A673 (cell line): ENCODE measurements at regions not wholly inside any gene's neighbourhood (a gene's known extent, or its start where the extent isn't known, plus 50 kb on each side); places are given as distances from the start of the nearest gene placed in this dataset.

ENCODE experiments used
- BruUV-seq: library from RNA; stranded (reverse); fragments of 400-500 nt; replicated peaks from 2 replicates; lab custom pipeline; 2021; lab: Mats Ljungman, UMichigan
- CTCF ChIA-PET: fragments of 300-600 bp; sonication (Branson Sonifier 250); formaldehyde crosslinking; loops from one replicate; lab custom pipeline; 2022; ENCODE audit warnings: antibody characterized with exemption; lab: Charles Lee
- POLR2A ChIA-PET: fragments of 300-600 bp; sonication (Branson Sonifier 250); formaldehyde crosslinking; loops from one replicate; lab custom pipeline; 2022; ENCODE audit warnings: antibody characterized with exemption; ENCODE audit not compliant: low non-redundant PET; lab: Charles Lee
- DNase-seq: peaks from one replicate; pipeline ENCODE4 v3.0.0-alpha.2; 2015; ENCODE audit warnings: low spot score
- H3K27ac ChIP-seq: fragments of 200-600 bp; sonication (generic); 2 replicates; pipeline ENCODE4 v1.5.1; 2016; ENCODE audit warnings: mixed run types, low read depth, mild to moderate bottlenecking, mixed read lengths, antibody characterized with exemption, low read length; ENCODE audit not compliant: poor library complexity, severe bottlenecking
- H3K27me3 ChIP-seq: fragments of 200-600 bp; sonication (generic); replicated peaks from 2 replicates; pipeline ENCODE4 v1.6.1; 2017; ENCODE audit warnings: mixed run types, low read depth, mild to moderate bottlenecking, mixed read lengths, antibody characterized with exemption, low read length; ENCODE audit not compliant: insufficient read depth, poor library complexity
- H3K36me3 ChIP-seq: fragments of 200-600 bp; sonication (generic); 2 replicates; pipeline ENCODE4 v1.6.1; 2016; ENCODE audit warnings: mixed run types, mild to moderate bottlenecking, mixed read lengths, antibody characterized with exemption, low read length; ENCODE audit not compliant: insufficient read depth, poor library complexity, severe bottlenecking
- H3K4me1 ChIP-seq: fragments of 200-600 bp; sonication (generic); 2 replicates; pipeline ENCODE4 v1.6.1; 2017; ENCODE audit warnings: mixed run types, mild to moderate bottlenecking, mixed read lengths, antibody characterized with exemption, low read length; ENCODE audit not compliant: insufficient read depth, poor library complexity, severe bottlenecking
- H3K4me3 ChIP-seq: fragments of 200-600 bp; sonication (generic); 2 replicates; pipeline ENCODE4 v1.5.1; 2016; ENCODE audit warnings: low read depth, mixed run types, mild to moderate bottlenecking, mixed read lengths, low read length; ENCODE audit not compliant: poor library complexity, severe bottlenecking
- H3K9me3 ChIP-seq: fragments of 200-600 bp; sonication (generic); 2 replicates; pipeline ENCODE4 v1.6.1; 2016; ENCODE audit warnings: mixed run types, low read depth, mild to moderate bottlenecking, mixed read lengths, antibody characterized with exemption, low read length; ENCODE audit not compliant: poor library complexity, severe bottlenecking
- EZH2 ChIP-seq: fragments of 200-600 bp; sonication (generic); IDR thresholded peaks from 2 replicates; pipeline ENCODE4 v1.6.1; 2017; ENCODE audit warnings: borderline replicate concordance, low read depth, mild to moderate bottlenecking, mixed read lengths, antibody characterized with exemption, low read length; ENCODE audit not compliant: poor library complexity, severe bottlenecking
- intact Hi-C: fragments of 100-400 bp; cut with micrococcal nuclease; formaldehyde crosslinking; loops from one replicate; pipeline ENCODE4 v1.10.0; 2022; ENCODE audit not compliant: unreplicated experiment
- TF ChIP-seq, protein P1 (sequence below): fragments of 300-800, 200-600 bp; sonication (generic); conservative IDR thresholded peaks from 2 replicates; pipeline ENCODE4 v1.5.1; 2017; ENCODE audit warnings: low read depth, mild to moderate bottlenecking, antibody characterized with exemption, low read length, moderate library complexity, mixed read lengths

DNA sequence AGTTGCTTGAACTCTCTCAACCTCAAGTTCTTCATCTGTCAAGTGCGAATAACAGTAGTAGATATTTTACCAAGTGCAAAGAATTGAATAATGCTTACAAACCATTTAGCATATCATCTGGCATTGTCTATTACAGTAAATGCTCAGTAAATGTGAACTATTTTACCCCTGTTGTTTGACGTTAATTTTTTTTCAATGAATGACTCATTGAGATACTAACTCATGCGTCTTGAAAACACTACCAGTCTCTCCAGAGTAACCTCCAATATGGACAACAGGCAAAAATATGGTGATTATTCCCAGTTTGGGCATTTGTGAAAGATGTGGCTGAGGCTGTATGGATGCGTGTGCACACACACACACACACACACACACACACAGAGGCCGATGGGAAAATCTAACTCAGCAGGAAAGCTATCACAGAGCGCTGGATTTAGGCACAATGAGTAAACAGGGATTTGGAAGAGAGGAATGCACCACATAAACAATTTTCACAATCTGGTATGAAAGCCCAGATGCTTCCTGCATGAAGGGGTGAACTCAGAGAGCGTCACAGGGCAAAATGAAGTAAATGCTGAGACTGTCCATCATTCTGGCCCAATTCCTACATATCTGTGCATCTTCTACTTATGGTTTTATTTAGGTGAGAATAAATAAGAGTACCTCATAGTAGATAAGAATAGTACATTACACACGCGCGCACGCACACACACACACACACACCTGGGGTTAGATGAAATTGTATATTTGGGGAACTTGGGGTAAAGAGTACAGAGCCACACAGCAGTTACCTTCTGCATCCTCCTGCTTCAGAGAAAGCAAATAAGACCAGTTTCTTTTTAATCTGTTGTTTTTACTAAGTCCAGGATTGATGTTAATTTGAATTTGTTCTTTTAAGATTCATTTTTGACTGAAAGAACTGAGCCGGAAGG is 128.7 kb downstream of the PALM2AKAP2 start:
- no peak for DNase-seq
- Histone ChIP-seq H3K27me3 (no peaks in the 10 kb centered on the region), H3K4me1 (no peaks in the 10 kb centered on the region), H3K4me3 (no peak overlapping the region), H3K9me3 (no peaks in the 10 kb centered on the region), H3K27ac (no peak overlapping the region), H3K36me3 (no peaks in the 10 kb centered on the region)
- no peak for TF ChIP-seq EZH2
- TF ChIP-seq, protein P1, sequence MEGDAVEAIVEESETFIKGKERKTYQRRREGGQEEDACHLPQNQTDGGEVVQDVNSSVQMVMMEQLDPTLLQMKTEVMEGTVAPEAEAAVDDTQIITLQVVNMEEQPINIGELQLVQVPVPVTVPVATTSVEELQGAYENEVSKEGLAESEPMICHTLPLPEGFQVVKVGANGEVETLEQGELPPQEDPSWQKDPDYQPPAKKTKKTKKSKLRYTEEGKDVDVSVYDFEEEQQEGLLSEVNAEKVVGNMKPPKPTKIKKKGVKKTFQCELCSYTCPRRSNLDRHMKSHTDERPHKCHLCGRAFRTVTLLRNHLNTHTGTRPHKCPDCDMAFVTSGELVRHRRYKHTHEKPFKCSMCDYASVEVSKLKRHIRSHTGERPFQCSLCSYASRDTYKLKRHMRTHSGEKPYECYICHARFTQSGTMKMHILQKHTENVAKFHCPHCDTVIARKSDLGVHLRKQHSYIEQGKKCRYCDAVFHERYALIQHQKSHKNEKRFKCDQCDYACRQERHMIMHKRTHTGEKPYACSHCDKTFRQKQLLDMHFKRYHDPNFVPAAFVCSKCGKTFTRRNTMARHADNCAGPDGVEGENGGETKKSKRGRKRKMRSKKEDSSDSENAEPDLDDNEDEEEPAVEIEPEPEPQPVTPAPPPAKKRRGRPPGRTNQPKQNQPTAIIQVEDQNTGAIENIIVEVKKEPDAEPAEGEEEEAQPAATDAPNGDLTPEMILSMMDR, result no peak
- intact Hi-C loops, result loop anchor here (5.0 kb wide), 1 partner anchor 309 kb away; no protein-coding TSS in a partner anchor
- CTCF ChIA-PET, result no interaction called here
- POLR2A ChIA-PET, result no interaction called here
- no TSS peak for BruUV-seq

GRCh38 chr9:109910671-109911518 is 130.9 kb downstream of the PALM2AKAP2 start:
- Histone ChIP-seq H3K9me3 (no peaks in the 10 kb centered on the region), H3K27me3 (no peaks in the 10 kb centered on the region), H3K4me3 (no peak overlapping the region), H3K27ac (no peak overlapping the region), H3K4me1 (no peaks in the 10 kb centered on the region), H3K36me3 (no peaks in the 10 kb centered on the region)
- ChIA-PET POLR2A (no interaction called here), CTCF (no interaction called here)
- TF ChIP-seq, protein P1, result no peak
- TF ChIP-seq EZH2, result no peak
- BruUV-seq, result no TSS peak
- DNase-seq, result no peak
- intact Hi-C loops, result no loop called here

DNA sequence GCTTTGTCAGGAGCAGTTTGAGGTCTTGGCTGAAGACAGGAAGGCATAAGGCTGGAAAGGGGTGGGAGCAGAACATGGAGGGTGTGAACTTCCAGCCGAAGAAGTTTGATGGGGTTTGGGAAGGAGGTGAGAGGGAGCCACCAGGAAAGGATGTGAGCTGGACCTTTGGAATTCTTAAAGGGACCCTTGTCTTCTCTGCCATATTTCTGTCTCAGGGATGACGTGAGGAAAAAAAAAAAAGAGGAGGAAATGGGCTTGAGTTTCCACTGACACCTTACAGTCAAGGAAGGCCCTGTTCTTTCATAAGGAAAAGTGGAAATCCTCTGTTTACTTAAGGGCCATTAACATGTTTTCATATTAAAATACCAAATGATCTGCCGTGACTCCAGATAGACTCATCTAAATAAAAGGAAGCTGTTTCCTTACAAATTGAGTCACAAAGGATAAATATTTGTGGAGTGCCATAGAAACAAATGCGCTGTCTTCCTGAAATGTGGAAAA is 132.1 kb downstream of the PALM2AKAP2 start:
- no peak overlapping the region for H3K27ac ChIP-seq
- H3K27me3 ChIP-seq, result no peaks in the 10 kb centered on the region
- ChIA-PET POLR2A (no interaction called here), CTCF (no interaction called here)
- H3K36me3 ChIP-seq, result no peaks in the 10 kb centered on the region
- H3K9me3 ChIP-seq, result no peaks in the 10 kb centered on the region
- DNase-seq, result no peak
- BruUV-seq, result no TSS peak
- TF ChIP-seq EZH2, result no peak
- TF ChIP-seq, protein P1, result no peak
- intact Hi-C loops, result no loop called here
- no peaks in the 10 kb centered on the region for H3K4me1 ChIP-seq
- no peak overlapping the region for H3K4me3 ChIP-seq
